ENCODE measurements at regions not wholly inside any gene's neighbourhood (a gene's known extent, or its start where the extent isn't known, plus 50 kb on each side); places are given as distances from the start of the nearest gene placed in this dataset.

DNA sequence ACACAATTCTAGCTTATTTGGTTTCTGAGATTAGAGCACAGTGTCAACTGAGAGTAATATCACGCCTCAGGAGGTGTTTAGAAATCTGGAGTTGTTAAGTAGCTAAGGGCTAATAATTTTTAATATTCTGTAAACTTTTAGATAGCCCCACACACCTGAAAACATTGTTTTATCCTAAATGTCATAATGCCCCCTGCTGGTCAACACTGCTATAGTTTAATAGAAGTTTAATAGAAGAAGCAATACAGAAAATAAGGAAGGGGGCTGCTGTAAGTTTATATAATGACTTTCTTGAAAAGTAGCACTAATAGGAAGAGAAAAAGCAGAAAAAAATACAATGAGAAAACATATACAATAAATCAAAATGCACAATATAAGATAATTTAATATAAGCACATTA is 516.4 kb upstream of the PCDH11Y start:
- DNase-seq (ENCODE audit: extremely low read depth in 1 of 11, low read depth in 9 of 11, low spot score in 4 of 11), result peak in 2 of 11 donors; percentile 0 to 1
